ENCODE measurements at regions not wholly inside any gene's neighbourhood (a gene's known extent, or its start where the extent isn't known, plus 50 kb on each side); places are given as distances from the start of the nearest gene placed in this dataset.

- no peak overlapping the region for H3K27ac ChIP-seq
- TF ChIP-seq, protein P1, sequence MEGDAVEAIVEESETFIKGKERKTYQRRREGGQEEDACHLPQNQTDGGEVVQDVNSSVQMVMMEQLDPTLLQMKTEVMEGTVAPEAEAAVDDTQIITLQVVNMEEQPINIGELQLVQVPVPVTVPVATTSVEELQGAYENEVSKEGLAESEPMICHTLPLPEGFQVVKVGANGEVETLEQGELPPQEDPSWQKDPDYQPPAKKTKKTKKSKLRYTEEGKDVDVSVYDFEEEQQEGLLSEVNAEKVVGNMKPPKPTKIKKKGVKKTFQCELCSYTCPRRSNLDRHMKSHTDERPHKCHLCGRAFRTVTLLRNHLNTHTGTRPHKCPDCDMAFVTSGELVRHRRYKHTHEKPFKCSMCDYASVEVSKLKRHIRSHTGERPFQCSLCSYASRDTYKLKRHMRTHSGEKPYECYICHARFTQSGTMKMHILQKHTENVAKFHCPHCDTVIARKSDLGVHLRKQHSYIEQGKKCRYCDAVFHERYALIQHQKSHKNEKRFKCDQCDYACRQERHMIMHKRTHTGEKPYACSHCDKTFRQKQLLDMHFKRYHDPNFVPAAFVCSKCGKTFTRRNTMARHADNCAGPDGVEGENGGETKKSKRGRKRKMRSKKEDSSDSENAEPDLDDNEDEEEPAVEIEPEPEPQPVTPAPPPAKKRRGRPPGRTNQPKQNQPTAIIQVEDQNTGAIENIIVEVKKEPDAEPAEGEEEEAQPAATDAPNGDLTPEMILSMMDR (conservative IDR thresholded peaks at IDR 0.05; ENCODE audit: low read depth), result no peak
- POLR2A ChIA-PET (ENCODE audit: low non-redundant PET), result no interaction called here
- no peak for DNase-seq (ENCODE audit: low spot score)
- CTCF ChIA-PET, result no interaction called here
These were observed 379.7 kb upstream of the IMPG1 start for GRCh38 chr6:76451926-76452709.

DNA sequence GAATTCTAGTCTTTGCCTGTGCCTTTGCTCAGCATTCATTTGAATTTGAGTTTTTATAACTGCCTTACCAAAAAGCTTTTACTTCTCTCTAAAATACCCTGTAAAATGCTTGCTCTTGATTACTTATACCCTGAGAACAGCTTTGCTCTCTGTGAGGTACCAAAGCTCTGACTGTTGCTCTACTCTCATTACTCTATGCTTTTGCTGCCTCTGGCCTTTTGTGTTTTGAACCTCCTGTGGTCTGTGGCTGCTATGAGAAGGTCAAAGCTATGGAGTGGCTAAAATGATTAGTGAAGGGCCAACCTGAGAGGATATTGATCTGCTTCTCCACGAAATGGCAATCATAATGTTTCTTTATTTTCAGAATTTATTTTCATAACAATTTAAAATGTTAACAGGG is 375.6 kb upstream of the IMPG1 start:
- TF ChIP-seq, protein P1 (conservative IDR thresholded peaks at IDR 0.05; ENCODE audit: low read depth), result no peak
- no peak for DNase-seq (ENCODE audit: low spot score)
- POLR2A ChIA-PET (ENCODE audit: low non-redundant PET), result no interaction called here
- H3K27ac ChIP-seq, result no peak overlapping the region
- CTCF ChIA-PET, result no interaction called here

- ChIA-PET CTCF (no interaction called here), POLR2A (ENCODE audit: low non-redundant PET) (no interaction called here)
- no peak for DNase-seq (ENCODE audit: low spot score)
- TF ChIP-seq, protein P1 (conservative IDR thresholded peaks at IDR 0.05; ENCODE audit: low read depth), result no peak
- H3K27ac ChIP-seq, result no peak overlapping the region
These were observed 369.4 kb upstream of the IMPG1 start for GRCh38 chr6:76441875-76442274.

DNA sequence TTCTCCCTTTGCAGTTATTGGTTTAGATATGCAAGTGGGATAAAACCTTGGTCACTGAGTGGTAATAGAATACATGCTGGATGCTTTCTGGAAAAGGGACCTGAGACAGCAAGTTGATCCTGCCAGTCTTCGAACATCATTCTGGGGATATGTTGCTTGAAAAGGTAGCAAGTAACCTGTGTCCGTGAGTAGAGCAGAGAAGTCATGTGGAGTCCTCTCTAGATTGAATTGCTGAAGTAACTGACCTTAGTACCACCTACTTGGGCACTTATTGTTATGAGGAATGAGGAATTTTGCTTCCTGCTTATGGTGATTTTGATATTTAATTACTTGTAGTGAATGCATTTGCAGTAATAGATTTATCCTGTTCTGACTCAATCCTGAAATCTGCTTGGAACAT is 367.3 kb upstream of the IMPG1 start:
- no peak overlapping the region for H3K27ac ChIP-seq
- DNase-seq (ENCODE audit: low spot score), result no peak
- TF ChIP-seq, protein P1 (conservative IDR thresholded peaks at IDR 0.05; ENCODE audit: low read depth), result no peak
- POLR2A ChIA-PET (ENCODE audit: low non-redundant PET), result no interaction called here
- CTCF ChIA-PET, result interaction anchor here (0.6 kb wide), 1 partner anchor 174 kb away, joined by 3 read pairs; no protein-coding TSS in a partner anchor

- ChIA-PET POLR2A (ENCODE audit: low non-redundant PET) (no interaction called here), CTCF (no interaction called here)
- TF ChIP-seq, protein P1 (conservative IDR thresholded peaks at IDR 0.05; ENCODE audit: low read depth), result no peak
- no peak for DNase-seq (ENCODE audit: low spot score)
- H3K27ac ChIP-seq, result no peak overlapping the region
These were observed 366.3 kb upstream of the IMPG1 start for GRCh38 chr6:76438768-76439167.

DNA sequence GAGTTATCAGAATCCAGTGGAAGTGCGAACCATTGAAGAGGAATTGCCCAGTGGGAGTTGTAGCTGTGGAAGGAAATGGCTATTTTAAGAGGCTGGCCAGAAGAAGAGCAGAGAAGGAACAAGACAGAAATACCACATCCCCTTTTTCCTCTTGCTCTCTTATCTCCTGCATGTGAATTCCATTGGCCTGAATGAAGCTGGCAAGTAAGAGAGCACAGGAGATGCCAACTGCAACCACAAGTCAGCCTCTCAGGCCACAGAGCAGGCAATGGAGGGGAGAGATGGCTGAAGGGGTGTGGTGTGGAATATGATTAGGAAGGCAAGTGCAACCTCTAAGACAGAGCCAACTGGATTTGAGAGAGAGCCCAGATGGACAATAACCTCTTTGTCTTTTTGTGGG is 362.7 kb upstream of the IMPG1 start:
- no peak overlapping the region for H3K27ac ChIP-seq
- TF ChIP-seq, protein P1 (conservative IDR thresholded peaks at IDR 0.05; ENCODE audit: low read depth), result no peak
- ChIA-PET CTCF (no interaction called here), POLR2A (ENCODE audit: low non-redundant PET) (no interaction called here)
- no peak for DNase-seq (ENCODE audit: low spot score)
